ENCODE measurements at regions not wholly inside any gene's neighbourhood (a gene's known extent, or its start where the extent isn't known, plus 50 kb on each side); places are given as distances from the start of the nearest gene placed in this dataset.

GRCh38 chr2:195055996-195056395 lies 601.0 kb upstream of the SLC39A10 start:
- no peak overlapping the region for H2BK5ac ChIP-seq (ENCODE audit: low read depth, low read length)
- no peak overlapping the region for H4K91ac ChIP-seq (replicated peaks; ENCODE audit: insufficient read length, low read length)
- no peak overlapping the region for H3K14ac ChIP-seq (ENCODE audit: insufficient read length)
- H4K5ac ChIP-seq (ENCODE audit: insufficient read length, low read depth, low read length) = no peak overlapping the region
- no peaks in the 10 kb centered on the region for H3K79me2 ChIP-seq (ENCODE audit: control insufficient read depth in 1 of 2, insufficient read depth in 2 of 2, low read length in 2 of 2)
- H3K4me3 ChIP-seq (ENCODE audit: extremely low read depth in 1 of 4, insufficient read depth in 2 of 4, low read depth in 3 of 4, low read length in 4 of 4) = no peak overlapping the region
- H3K4me2 ChIP-seq (ENCODE audit: insufficient read depth in 1 of 2, low read depth in 2 of 2, low read length in 2 of 2) = no peak overlapping the region
- H3K23me2 ChIP-seq (ENCODE audit: low read depth, low read length) = no peaks in the 10 kb centered on the region
- H3K9me3 ChIP-seq (ENCODE audit: insufficient read depth in 2 of 2, low read depth in 1 of 2, low read length in 1 of 2) = no peaks in the 10 kb centered on the region
- no peaks in the 10 kb centered on the region for H3K79me1 ChIP-seq (ENCODE audit: low read depth, low read length)
- no peaks in the 10 kb centered on the region for H3K4me1 ChIP-seq (replicated peaks in 1 of 4; ENCODE audit: control insufficient read depth in 3 of 4, insufficient read depth in 4 of 4, low read length in 3 of 4)
- no peak overlapping the region for H4K8ac ChIP-seq (ENCODE audit: extremely low read depth, insufficient read depth, low read length)
- H2AK5ac ChIP-seq (ENCODE audit: low read depth, low read length) = no peak overlapping the region
- whole genome bisulfite sequencing, 2 experiments (ENCODE audit: extremely low coverage in 1 of 2, insufficient coverage in 1 of 2, insufficient read length in 1 of 2, insufficient replicate concordance in 2 of 2, low coverage in 1 of 2, low lambda C conversion rate in 2 of 2, missing lambda C conversion rate in 1 of 2) = 97% methylated on average over 2 of the region's 2 CpGs; no CpG with 5 or more reads in 1 of the 2 experiments
- POLR2A ChIA-PET (ENCODE audit: partially characterized antibody) = no interaction called here
- H4K20me1 ChIP-seq (replicated peaks in 1 of 2; ENCODE audit: control insufficient read depth in 1 of 2, insufficient read depth in 2 of 2, low read length in 2 of 2) = no peaks in the 10 kb centered on the region
- H2BK20ac ChIP-seq (ENCODE audit: low read length) = no peak overlapping the region
- DNase-seq (ENCODE audit: low read depth in 1 of 2, low spot score in 2 of 2) (no peak), FAIRE-seq (no peak)
- H3K4ac ChIP-seq (replicated peaks; ENCODE audit: insufficient read length, low read depth, low read length) = no peak overlapping the region
- H2AFZ ChIP-seq (ENCODE audit: low read length) = no peak overlapping the region
- H3K9ac ChIP-seq (replicated peaks in 1 of 4; ENCODE audit: extremely low read depth in 1 of 4, low read depth in 3 of 4, low read length in 3 of 4) = no peak overlapping the region
- no peak overlapping the region for H3K23ac ChIP-seq (ENCODE audit: insufficient read length)
- H3K56ac ChIP-seq (replicated peaks; ENCODE audit: insufficient read length, low read depth, low read length) = no peak overlapping the region
- no peak overlapping the region for H3K27ac ChIP-seq (ENCODE audit: low read depth, low read length)
- no peak overlapping the region for H2BK120ac ChIP-seq (replicated peaks; ENCODE audit: low read depth, low read length)
- CTCF ChIA-PET (ENCODE audit: partially characterized antibody) = interaction anchor here (0.7 kb wide), 1 partner anchor 163 kb away, joined by 3 read pairs; no protein-coding TSS in a partner anchor
- H3K36me3 ChIP-seq (ENCODE audit: control insufficient read depth in 2 of 4, insufficient read depth in 4 of 4, low read length in 3 of 4) = no peaks in the 10 kb centered on the region
- no peak overlapping the region for H2BK12ac ChIP-seq (ENCODE audit: low read depth, low read length)
- no peak overlapping the region for H2BK15ac ChIP-seq (ENCODE audit: low read length)
- no peaks in the 10 kb centered on the region for H3K27me3 ChIP-seq (replicated peaks in 1 of 4; ENCODE audit: control insufficient read depth in 3 of 4, extremely low read depth in 1 of 4, insufficient read depth in 3 of 4, low read length in 3 of 4)
- H3K18ac ChIP-seq (ENCODE audit: extremely low read depth, low read length) = no peak overlapping the region
- no peak for TF ChIP-seq FOSL1 (IDR thresholded peaks at IDR 0.05; ENCODE audit: insufficient read depth, low read depth, low read length)
- TF ChIP-seq SIX5 (IDR thresholded peaks at IDR 0.05; ENCODE audit: low read depth, low read length) = no peak
- TF ChIP-seq ASH2L (IDR thresholded peaks at IDR 0.05; ENCODE audit: low read length) = no peak
- no peak for TF ChIP-seq EGR1 (IDR thresholded peaks at IDR 0.05; ENCODE audit: borderline replicate concordance, low read depth, low read length)
- TF ChIP-seq ATF2 (IDR thresholded peaks at IDR 0.05; ENCODE audit: low read length) = no peak
- TF ChIP-seq CREB1 (IDR thresholded peaks at IDR 0.05) = no peak
- TF ChIP-seq CHD2 (IDR thresholded peaks at IDR 0.05; ENCODE audit: low read length) = no peak
- TF ChIP-seq ATF3 (IDR thresholded peaks at IDR 0.05; ENCODE audit: insufficient read depth, low read depth, low read length) = no peak
- TF ChIP-seq SRF (IDR thresholded peaks at IDR 0.05; ENCODE audit: low read depth, low read length) = no peak
- TF ChIP-seq KDM5A (IDR thresholded peaks at IDR 0.05; ENCODE audit: low read length) = no peak
- no peak for TF ChIP-seq SP2 (IDR thresholded peaks at IDR 0.05; ENCODE audit: low read length)
- TF ChIP-seq NRF1 (IDR thresholded peaks at IDR 0.05; ENCODE audit: low read depth, low read length) = no peak
- no peak for TF ChIP-seq TAF1 (IDR thresholded peaks at IDR 0.05; ENCODE audit: low read depth, low read length)
- TF ChIP-seq BRCA1 (IDR thresholded peaks at IDR 0.05; ENCODE audit: low read depth, low read length) = no peak
- no peak for TF ChIP-seq BACH1 (IDR thresholded peaks at IDR 0.05; ENCODE audit: low read length)
